ENCODE measurements at regions not wholly inside any gene's neighbourhood (a gene's known extent, or its start where the extent isn't known, plus 50 kb on each side); places are given as distances from the start of the nearest gene placed in this dataset.

DNA sequence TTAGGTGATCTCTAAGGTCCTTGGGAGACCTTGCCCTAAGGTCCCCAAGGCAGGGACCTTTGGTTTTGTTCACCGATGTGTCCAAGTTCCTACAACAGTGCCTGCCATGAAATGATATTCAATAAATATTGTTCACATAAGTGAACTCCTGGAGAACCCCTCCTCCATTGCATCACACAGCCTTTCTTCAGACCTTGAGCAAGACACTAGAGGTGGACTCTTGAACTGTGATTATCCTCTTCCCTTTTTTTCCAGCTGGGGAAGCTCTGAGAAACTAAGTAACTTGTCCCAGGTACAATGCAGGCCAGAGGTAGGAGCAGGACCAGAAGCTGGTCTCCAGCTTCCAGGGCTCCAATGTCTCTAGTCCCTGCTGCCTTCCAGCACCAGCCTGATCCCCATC, 76.6 kb upstream of the LMO1 start:
- DNase-seq (ENCODE audit: low read depth), result no peak

DNA sequence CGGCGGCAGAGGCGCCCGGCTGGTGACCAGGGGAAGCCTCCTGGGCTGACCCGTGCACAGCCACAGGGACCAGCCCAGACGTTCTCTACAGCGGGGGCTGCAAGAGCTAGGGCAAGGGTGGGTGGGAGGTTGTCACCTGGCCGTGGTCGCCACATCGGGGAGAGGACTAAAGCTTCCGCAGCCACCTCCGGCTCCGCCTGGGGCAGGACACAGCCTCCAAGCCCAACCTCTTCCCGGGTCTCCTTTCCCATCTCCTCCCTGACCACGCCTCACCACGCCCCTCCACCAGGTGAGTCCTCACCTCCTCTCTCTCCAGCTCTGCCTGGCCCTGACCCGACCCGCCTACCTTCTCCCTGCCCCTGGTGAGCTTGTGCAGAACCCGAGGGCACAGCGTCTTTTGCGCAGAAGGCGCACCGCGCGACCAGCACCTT, 75.9 kb upstream of the LMO1 start:
- DNase-seq (ENCODE audit: low read depth), result no peak

- peak; percentile 53 for DNase-seq (ENCODE audit: low read depth)
Measured at GRCh38 chr11:8338138-8338537, 74.5 kb upstream of the LMO1 start.

DNA sequence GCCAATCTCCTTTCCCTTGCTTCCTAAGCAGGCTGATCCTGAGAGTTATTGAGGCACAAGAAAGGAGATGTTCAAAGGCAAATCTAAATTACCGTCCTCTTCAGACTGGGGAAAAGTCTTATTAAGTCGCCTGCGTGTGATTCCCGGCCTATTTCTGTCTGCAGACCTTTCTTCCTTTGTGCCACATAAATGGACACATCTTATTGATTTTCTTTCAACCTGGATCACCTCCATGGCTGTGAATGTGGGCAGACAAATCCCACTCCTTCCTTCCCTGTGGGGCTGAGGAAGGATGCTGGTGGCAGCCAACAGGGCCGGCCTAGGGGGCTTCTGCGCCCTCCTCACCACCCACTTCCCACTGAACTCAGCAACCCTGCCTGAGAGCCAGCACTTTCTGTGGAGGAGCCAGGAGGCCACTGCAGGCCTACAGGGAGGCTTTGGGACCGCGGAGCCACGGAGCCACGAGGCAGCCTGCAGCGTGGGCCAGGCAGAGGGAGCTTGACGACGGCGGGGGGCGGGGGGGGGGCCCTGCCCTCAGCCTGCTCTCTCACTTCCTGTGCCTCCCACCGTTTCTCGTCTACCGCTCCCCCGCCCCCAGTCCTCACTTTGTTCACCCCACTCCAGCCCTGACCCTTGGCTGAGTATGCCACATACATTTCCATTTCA, 73.6 kb upstream of the LMO1 start:
- DNase-seq (ENCODE audit: low read depth), result no peak

DNA sequence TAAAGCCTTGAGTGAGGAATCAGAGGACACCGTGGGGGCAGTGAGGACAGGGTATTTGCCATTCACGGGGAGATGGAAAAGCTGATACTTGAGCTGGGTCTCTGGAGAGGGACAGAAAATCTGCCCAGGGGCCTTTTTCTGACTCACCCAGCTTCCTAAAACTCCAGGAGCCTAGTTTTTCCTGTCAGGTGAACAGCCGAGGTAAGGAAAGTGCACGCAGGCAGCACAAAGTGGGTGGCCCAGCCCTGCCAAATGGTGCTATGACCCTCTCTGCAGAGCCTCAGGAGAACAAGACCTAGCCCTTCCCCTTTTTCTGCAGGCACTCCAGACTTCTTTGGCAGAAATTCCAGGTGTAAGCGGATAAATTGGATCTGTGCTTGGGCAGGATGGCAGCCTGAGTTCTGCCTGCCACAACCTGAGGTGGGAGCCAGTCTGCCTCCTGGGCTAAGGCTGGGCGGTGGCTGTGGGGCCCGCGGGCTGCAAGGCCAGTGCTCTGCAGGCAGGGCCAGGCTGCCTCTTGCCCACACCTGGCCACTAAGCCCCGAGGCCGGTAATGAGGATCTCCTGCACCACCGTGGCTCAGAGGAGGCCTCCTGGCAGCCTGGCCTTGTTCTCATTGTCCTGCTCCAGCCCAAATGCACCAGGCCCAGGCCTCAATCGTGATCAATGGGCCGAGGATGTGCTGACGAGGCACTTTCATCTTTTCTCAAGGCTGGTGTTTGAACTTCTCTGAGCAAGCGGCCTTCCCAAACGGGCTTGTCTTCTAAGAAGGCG, 72.9 kb upstream of the LMO1 start:
- DNase-seq (ENCODE audit: low read depth), result no peak

DNA sequence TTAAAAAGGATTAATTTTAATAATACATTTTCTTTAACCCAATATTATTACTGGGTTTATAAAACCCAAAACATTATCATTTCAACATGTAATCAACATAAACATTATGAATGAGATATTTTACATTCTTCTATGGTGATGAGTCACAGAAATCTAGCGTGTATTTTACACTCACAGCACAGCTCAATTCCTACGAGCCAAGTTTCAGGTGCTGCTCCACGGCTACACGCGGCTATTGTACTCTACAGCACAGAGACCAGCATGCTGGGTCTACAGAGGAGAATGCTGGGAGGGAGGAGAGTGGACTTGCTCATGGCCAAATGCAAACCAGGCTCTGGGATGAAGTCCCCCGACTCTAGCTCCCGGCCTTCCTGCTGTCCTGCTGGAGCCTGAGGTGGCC, 72.0 kb upstream of the LMO1 start:
- peak; percentile 33 for DNase-seq (ENCODE audit: low read depth)

- no peak for DNase-seq (ENCODE audit: low read depth)
Measured at GRCh38 chr11:8335186-8335585, 71.5 kb upstream of the LMO1 start.

- DNase-seq (ENCODE audit: low read depth), result peak; percentile 64
Measured at GRCh38 chr11:8333811-8334401, 70.2 kb upstream of the LMO1 start.

DNA sequence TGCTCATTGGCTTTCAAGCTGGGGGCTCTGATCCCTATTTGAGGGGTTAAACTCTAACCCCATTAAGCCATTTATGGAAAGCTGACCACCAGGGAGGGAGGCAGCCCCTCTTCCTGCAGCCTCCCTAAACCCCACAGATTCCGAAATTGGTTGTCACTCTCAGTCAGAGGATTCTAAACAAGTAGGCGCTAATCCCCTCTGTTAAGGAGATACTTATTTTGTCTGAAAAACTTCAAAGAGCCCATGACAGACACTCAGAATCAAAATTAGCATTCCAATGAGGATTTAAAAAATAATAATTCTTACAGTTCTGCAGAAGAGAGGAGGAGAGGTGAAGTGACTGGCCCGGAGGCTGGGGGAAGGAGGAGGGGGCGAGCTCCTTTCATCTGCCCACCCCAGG, 69.7 kb upstream of the LMO1 start:
- no peak for DNase-seq (ENCODE audit: low read depth)

DNA sequence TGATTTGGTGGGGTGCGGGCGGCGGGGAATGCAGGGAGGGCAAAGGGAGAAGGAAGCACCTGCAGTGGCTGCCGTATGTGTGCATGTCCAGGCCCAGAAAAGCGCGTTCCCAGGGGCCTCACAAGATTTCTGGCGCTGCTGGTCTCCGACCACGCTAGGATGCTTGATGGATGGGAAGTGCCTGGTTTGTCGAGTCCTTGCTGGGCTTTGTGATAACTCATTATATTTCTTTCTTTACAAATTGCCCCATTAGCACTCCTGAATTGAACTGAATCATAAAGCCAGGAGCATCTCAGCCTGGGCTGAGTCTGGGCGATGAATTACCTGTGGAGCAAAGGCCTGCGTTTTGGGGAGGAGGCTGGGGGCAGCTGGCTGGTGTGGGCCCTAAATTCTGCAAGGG, 69.2 kb upstream of the LMO1 start:
- no peak for DNase-seq (ENCODE audit: low read depth)

DNA sequence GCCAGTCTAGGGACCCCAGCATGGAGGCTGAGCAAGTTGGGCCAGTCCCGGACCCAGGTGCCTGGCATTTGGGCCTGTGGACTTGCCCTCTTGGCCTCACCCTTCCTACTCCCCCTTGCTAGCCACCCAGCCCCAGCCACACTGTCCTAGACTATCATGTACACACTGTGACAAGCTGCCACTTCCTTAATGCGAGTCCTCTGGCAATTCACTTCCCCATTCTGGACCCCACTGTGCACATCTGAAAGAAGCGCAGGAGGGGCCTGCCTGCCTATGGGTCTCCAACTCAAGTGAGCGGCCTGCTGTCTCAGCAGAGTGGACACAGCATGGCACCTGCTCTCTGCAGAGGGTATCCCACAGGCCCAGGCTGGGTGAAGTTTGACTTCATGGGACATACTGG, 68.5 kb upstream of the LMO1 start:
- no peak for DNase-seq (ENCODE audit: low read depth)

DNA sequence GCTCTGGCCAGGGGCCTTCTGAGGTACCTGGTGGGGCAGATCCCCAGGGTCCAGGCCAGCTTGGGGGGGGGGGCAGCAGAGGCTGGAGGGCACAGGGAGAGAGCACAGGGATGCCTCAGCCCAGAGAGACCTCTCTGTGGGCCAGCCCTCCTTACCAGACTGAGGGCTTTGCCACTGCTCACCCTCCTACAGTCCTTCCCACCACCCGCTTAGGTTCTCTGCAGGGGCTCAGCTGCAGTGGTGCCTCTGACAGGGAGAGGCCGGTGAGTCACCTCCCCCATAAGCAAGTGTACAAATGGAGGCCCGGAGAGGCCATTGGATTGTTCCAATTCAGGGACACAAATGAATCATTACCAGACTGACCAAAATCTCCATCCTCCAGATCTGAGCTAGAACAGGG, 68.1 kb upstream of the LMO1 start:
- peak; percentile 41 for DNase-seq (ENCODE audit: low read depth)

DNA sequence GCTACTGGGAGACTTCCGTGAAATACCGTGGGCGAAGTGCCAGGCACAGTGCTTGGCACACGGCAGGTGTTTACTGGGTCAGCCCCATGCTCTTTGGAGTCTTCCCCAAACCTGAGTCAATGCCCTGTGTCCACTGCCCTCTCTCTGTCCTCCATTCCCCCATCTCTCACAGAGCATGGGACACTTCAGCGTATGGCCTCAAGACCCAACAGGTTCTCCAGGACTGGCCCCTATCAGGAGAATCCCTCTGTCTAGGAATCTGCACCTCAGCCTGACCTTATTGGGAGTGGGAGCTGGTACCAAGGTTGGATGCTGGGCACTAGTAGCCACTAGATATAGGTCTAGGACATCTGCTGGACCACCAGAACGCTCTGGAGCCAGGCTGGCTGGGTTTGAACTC, 67.2 kb upstream of the LMO1 start:
- no peak for DNase-seq (ENCODE audit: low read depth)

- no peak for DNase-seq (ENCODE audit: low read depth)
Measured at GRCh38 chr11:8330404-8330803, 66.7 kb upstream of the LMO1 start.

DNA sequence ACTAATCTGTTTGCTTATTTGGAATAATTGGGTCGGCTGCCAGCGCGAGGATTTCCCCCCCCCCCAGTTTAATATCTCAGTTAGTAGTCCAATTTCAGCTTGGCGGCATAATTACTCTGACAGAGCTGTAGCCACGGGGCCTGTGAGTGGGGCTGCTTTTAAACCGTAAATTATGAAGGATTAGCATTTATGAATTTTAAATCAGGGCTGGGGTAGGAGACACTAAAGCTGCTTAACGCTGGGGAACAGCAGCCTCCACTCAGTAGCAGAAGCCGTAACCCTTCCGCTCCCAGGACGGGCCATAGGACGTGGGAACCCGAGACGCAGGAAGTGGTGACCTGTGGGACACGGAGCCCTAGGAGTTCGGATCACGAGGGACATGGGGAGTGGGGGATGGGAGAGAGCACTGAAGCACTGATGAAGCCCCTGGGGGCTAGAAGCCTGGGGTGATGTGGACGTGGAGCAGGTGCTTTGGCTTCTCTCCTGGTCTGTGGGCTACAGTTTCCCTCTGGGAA, 66.2 kb upstream of the LMO1 start:
- DNase-seq (ENCODE audit: low read depth), result no peak

- DNase-seq (ENCODE audit: low read depth), result no peak
Measured at GRCh38 chr11:8329336-8329735, 65.7 kb upstream of the LMO1 start.

DNA sequence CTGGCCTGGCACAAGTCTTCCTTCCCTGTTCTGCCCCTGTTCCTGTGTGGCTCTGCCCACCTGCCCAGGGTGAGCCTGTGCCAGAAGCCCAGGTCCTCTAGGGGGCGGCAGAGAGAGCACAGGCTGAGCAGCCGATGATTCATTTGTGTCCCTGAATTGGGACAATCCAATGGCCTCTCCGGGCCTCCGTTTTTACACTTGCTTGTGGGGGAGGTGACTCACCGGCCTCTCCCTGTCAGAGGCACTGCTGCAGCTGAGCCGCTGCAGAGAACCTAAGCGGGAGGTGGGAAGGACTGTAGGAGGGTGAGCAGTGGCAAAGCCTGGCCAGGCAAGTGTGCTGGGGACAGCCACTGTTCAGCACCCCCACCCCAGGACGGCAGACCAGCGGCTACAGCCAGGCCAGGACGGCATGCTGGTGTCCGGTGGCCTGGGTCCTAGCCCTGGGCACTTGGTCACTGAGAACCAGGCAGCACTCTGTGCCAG, 65.2 kb upstream of the LMO1 start:
- peak; percentile 96 for DNase-seq (ENCODE audit: low read depth)

- DNase-seq (ENCODE audit: low read depth), result no peak
Measured at GRCh38 chr11:8328231-8328794, 64.6 kb upstream of the LMO1 start.

DNA sequence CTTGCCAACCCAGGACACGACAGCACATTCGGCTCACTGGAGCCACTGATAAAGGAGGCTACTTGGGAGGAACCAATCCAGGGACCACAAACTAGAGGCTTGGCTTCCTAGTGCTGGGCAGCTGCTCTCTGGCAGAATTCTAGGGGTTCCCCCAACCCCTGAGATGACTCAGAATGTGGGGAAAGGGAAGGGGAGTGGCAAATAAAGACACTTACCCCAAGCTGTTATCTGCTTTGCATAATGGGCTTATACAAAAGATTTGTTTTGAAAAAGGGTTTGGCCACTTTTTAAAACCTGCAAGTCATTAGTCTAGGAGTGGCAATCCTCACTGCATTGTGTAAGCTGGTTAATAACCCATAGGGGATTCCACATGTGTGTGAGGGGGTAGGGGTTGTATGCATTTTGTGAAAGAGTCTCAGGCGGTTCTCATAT, 64.1 kb upstream of the LMO1 start:
- no peak for DNase-seq (ENCODE audit: low read depth)

- DNase-seq (ENCODE audit: low read depth), result no peak
Measured at GRCh38 chr11:8326337-8326736, 62.7 kb upstream of the LMO1 start.

GRCh38 chr11:8325591-8326304, 62.1 kb upstream of the LMO1 start:
- DNase-seq (ENCODE audit: low read depth), result no peak

All from ELR (cell line).